GM21367 (cell line): ENCODE measurements at regions not wholly inside any gene's neighbourhood (a gene's known extent, or its start where the extent isn't known, plus 50 kb on each side); places are given as distances from the start of the nearest gene placed in this dataset.
"Not testable (repeated sequence)": the region's sequence is repeated elsewhere in the genome, so short reads cannot be mapped to it uniquely, and the experiment has no call there.

ENCODE experiments used
- ATAC-seq: cut with Tn5 transposase; IDR thresholded peaks from one replicate; pipeline ENCODE4 v1.9.1; 2021; ENCODE audit not compliant: unreplicated experiment

- ATAC-seq = not testable (repeated sequence)
These were observed 116.0 kb upstream of the PTPN13 start for GRCh38 chr4:86478151-86478550.

GRCh38 chr4:86481440-86481839 is 112.7 kb upstream of the PTPN13 start:
- ATAC-seq = no peak

- no peak for ATAC-seq
These were observed 111.6 kb upstream of the PTPN13 start for GRCh38 chr4:86482306-86483172.

GRCh38 chr4:86483173-86483490 is 111.0 kb upstream of the PTPN13 start:
- ATAC-seq = no peak

GRCh38 chr4:86483773-86484172 is 110.3 kb upstream of the PTPN13 start:
- ATAC-seq = no peak

GRCh38 chr4:86484241-86484640 is 109.9 kb upstream of the PTPN13 start:
- ATAC-seq = no peak

- ATAC-seq = no peak
These were observed 106.3 kb upstream of the PTPN13 start for GRCh38 chr4:86487738-86488348.

GRCh38 chr4:86493460-86493859 is 100.7 kb upstream of the PTPN13 start:
- ATAC-seq = no peak

- ATAC-seq = no peak
These were observed 97.7 kb upstream of the PTPN13 start for GRCh38 chr4:86496094-86497080.

GRCh38 chr4:86497131-86497530 is 97.0 kb upstream of the PTPN13 start:
- ATAC-seq = no peak

GRCh38 chr4:86497980-86498862 is 95.9 kb upstream of the PTPN13 start:
- peak; percentile 70 for ATAC-seq

GRCh38 chr4:86498863-86499166 is 95.3 kb upstream of the PTPN13 start:
- peak; percentile 15 for ATAC-seq

GRCh38 chr4:86500527-86500926 is 93.6 kb upstream of the PTPN13 start:
- ATAC-seq = no peak

GRCh38 chr4:86502081-86502480 is 92.0 kb upstream of the PTPN13 start:
- no peak for ATAC-seq

GRCh38 chr4:86506591-86506990 is 87.5 kb upstream of the PTPN13 start:
- no peak for ATAC-seq

GRCh38 chr4:86508436-86508835 is 85.7 kb upstream of the PTPN13 start:
- ATAC-seq = no peak

- no peak for ATAC-seq
These were observed 82.5 kb upstream of the PTPN13 start for GRCh38 chr4:86511590-86511989.

GRCh38 chr4:86512631-86513030 is 81.5 kb upstream of the PTPN13 start:
- ATAC-seq = no peak

- ATAC-seq = not testable (repeated sequence)
These were observed 78.2 kb upstream of the PTPN13 start for GRCh38 chr4:86515963-86516362.

- no peak for ATAC-seq
These were observed 72.6 kb upstream of the PTPN13 start for GRCh38 chr4:86521373-86521969.
